Spleen (tissue), 11 donors: ENCODE measurements at regions not wholly inside any gene's neighbourhood (a gene's known extent, or its start where the extent isn't known, plus 50 kb on each side); places are given as distances from the start of the nearest gene placed in this dataset.
"Not testable (repeated sequence)": the region's sequence is repeated elsewhere in the genome, so short reads cannot be mapped to it uniquely, and the experiment has no call there.

Experiments
- DNase-seq: peaks from one replicate; pipeline ENCODE4 v3.0.0-alpha.2; 2020
- H3K27ac ChIP-seq, 8 donors: fragments of 200-600 bp; sonication (generic) in 7 of 8; 1 replicate in 4 of 8; 2 replicates in 4 of 8; pipeline versions ENCODE4 v1.5.0 to v1.8.0; 2016 to 2021; ENCODE audit warnings: inconsistent platforms in 4 of 8, mild to moderate bottlenecking in 4 of 8, moderate library complexity in 1 of 8
- H3K27me3 ChIP-seq, 7 donors: fragments of 200-600 bp; sonication (generic) in 6 of 7; replicated peaks in 1 of 7; 1 replicate in 4 of 7; 2 replicates in 3 of 7; pipeline versions ENCODE4 v1.5.0 to v1.8.0; 2016 to 2021; ENCODE audit warnings: inconsistent platforms in 3 of 7, mild to moderate bottlenecking in 1 of 7
- H3K36me3 ChIP-seq, 6 donors: fragments of 200-600 bp; sonication (generic) in 5 of 6; 1 replicate in 4 of 6; 2 replicates in 2 of 6; pipeline versions ENCODE4 v1.5.0 to v1.8.0; 2016 to 2021; ENCODE audit warnings: inconsistent platforms in 2 of 6
- H3K4me1 ChIP-seq, 6 donors: fragments of 200-600 bp; sonication (generic) in 5 of 6; 1 replicate in 3 of 6; 2 replicates in 3 of 6; pipeline versions ENCODE4 v1.5.0 to v1.8.0; 2016 to 2021; ENCODE audit warnings: inconsistent platforms in 3 of 6
- H3K4me3 ChIP-seq, 8 donors: fragments of 200-600 bp; sonication (generic) in 7 of 8; 1 replicate in 4 of 8; 2 replicates in 4 of 8; pipeline versions ENCODE4 v1.5.0 to v1.8.0; 2016 to 2021; ENCODE audit warnings: inconsistent platforms in 4 of 8, mild to moderate bottlenecking in 4 of 8, moderate library complexity in 2 of 8
- H3K9me3 ChIP-seq, 8 donors: fragments of 200-600 bp; sonication (generic) in 7 of 8; 1 replicate in 4 of 8; 2 replicates in 4 of 8; pipeline versions ENCODE4 v1.5.0 to v1.8.0; 2016 to 2021; ENCODE audit warnings: inconsistent platforms in 4 of 8
- CTCF ChIP-seq, 11 experiments: fragments of 200-600 bp in 7 of 11; fragments of 450-650 bp in 4 of 11; sonication (generic) in 4 of 11; IDR thresholded peaks in 8 of 11; conservative IDR thresholded peaks in 3 of 11; 1 replicate in 7 of 11; 2 replicates in 4 of 11; pipeline versions ENCODE4 v1.4.0 to v1.8.0; 2016 to 2021; ENCODE audit warnings: antibody characterized with exemption in 11 of 11, inconsistent platforms in 4 of 11, mild to moderate bottlenecking in 1 of 11
- POLR2A ChIP-seq, 3 donors: fragments of 450-650 bp; IDR thresholded peaks; one replicate each; pipeline ENCODE4 v1.5.1; 2017; ENCODE audit warnings: antibody characterized with exemption in 3 of 3, mild to moderate bottlenecking in 1 of 3
- POLR2AphosphoS5 ChIP-seq, 3 donors: sonication (generic); formaldehyde crosslinking; IDR thresholded peaks; one replicate each; pipeline ENCODE4 v1.5.1; 2017; ENCODE audit warnings: antibody characterized with exemption in 3 of 3
- WGBS, 5 donors: extraction: QIAGEN DNeasy Blood & Tissue Kit in 3 of 5; methylation state at CpG; one replicate each; pipeline versions ENCODE4 v1.1.5 to v1.1.7; 2013 to 2018; 5-methylcytosine and 5-hydroxymethylcytosine counted together
- intact Hi-C: fragments of 100-400 bp; cut with DNase I; formaldehyde crosslinking; loops from one replicate; pipeline ENCODE4 v1.15.0; 2023; ENCODE audit warnings: low total_unique reads
- donor health status: healthy with polysubstance abuse.
- donor health status: DM: no; HTN: no; CAD: no; lungs with moderate emphysema.
- donor health status: DM: no; HTN: no; CAD: no.
- donor health status: Bipolar disorder and iron deficiency.
- donor health status: healthy.
- donor health status: DM: no; HTN: no; CAD: no.
- donor health status: DM: yes; HTN: yes; CAD: no.

GRCh38 chrX:47723083-47723482 lies 64.1 kb upstream of the UXT start:
- WGBS, 5 donors: 69 to 90% (median 80%) methylated on average over 5 of the region's 5 CpGs
- intact Hi-C loops: no loop called here

DNA sequence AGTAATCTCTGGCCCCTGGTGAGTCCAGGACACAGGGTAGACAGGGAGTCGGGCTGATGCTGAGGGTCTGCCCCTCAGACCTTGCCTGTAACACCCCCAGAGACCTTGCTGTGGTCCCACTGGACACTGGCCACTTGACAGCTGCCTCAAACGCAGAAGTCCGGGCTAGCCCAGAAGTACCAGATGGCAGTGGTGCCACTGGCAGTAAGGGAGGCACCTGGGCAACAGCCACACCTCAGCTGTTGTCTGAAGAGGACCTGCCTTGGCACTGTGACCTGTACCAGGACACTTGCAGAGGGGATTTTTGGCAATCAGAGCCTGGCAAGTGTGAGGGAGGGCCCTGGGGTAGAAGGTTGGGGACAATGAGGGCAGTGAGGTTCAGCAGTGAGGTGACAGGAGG lies 63.3 kb upstream of the UXT start:
- Histone ChIP-seq H3K4me3 (no peak overlapping the region), H3K4me1 (no peaks in the 10 kb centered on the region), H3K27ac (no peak overlapping the region), H3K9me3 (peaks cover 0 to 13% (median 0%) of the 10 kb centered on the region in 8 donors), H3K27me3 (peaks cover 0 to 5% (median 0%) of the 10 kb centered on the region in 7 donors), H3K36me3 (no peaks in the 10 kb centered on the region)
- intact Hi-C loops: no loop called here
- no peak for TF ChIP-seq POLR2A (IDR thresholded peaks at IDR 0.05)
- no peak for TF ChIP-seq CTCF (IDR thresholded peaks at IDR 0.05 in 8 of 11, conservative IDR thresholded peaks at IDR 0.05 in 3 of 11)
- no peak for TF ChIP-seq POLR2AphosphoS5 (IDR thresholded peaks at IDR 0.05)
- DNase-seq: peak; percentile 61
- WGBS, 5 donors: 67 to 90% (median 80%) methylated on average over 3 of the region's 3 CpGs; no CpG with 5 or more reads in 1 of the 5 donors

More at GRCh38 chrX:47723083-47723482, 64.1 kb upstream of the UXT start:
- H3K4me1 ChIP-seq: no peaks in the 10 kb centered on the region
- no peaks in the 10 kb centered on the region for H3K36me3 ChIP-seq
- H3K27ac ChIP-seq: no peak overlapping the region
- H3K4me3 ChIP-seq: no peak overlapping the region
- DNase-seq: no peak
- TF ChIP-seq POLR2AphosphoS5 (IDR thresholded peaks at IDR 0.05) (no peak), CTCF (IDR thresholded peaks at IDR 0.05 in 8 of 11, conservative IDR thresholded peaks at IDR 0.05 in 3 of 11) (no peak), POLR2A (IDR thresholded peaks at IDR 0.05) (no peak)
- H3K27me3 ChIP-seq: peaks cover 0 to 5% (median 0%) of the 10 kb centered on the region in 7 donors
- H3K9me3 ChIP-seq: peaks cover 0 to 13% (median 0%) of the 10 kb centered on the region in 8 donors

DNA sequence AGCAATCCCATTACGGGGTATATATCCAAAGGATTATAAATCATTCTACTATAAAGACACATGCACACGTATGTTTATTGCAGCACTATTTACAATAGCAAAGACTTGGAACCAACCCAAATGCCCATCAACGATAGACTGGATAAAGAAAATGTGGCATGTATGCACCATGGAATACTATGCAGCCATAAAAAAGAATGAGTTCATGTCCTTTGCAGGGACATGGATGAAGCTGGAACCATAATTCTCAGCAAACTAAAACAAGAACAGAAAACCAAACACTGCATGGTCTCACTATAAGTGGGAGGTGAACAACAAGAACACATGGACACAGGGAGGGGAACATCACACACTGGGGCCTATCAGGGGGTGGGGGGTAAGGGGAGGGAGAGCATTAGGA lies 56.1 kb upstream of the UXT start:
- WGBS, 5 donors: 80 to 96% (median 93%) methylated on average over 3 of the region's 3 CpGs
- H3K9me3 ChIP-seq, H3K4me1 ChIP-seq, H3K27me3 ChIP-seq, intact Hi-C loops, H3K36me3 ChIP-seq, DNase-seq, H3K27ac ChIP-seq, H3K4me3 ChIP-seq: not testable (repeated sequence)

- H3K9me3 ChIP-seq, intact Hi-C loops, H3K36me3 ChIP-seq, H3K27me3 ChIP-seq, H3K4me1 ChIP-seq, H3K4me3 ChIP-seq: not testable (repeated sequence)
- peak; percentile 52 for DNase-seq
- WGBS, 5 donors: 17 to 48% (median 33%) methylated on average over 4 of the region's 4 CpGs
- H3K27ac ChIP-seq: peak overlapping the region in 1 of 8 donors; percentile 59
Observed at GRCh38 chrX:47712675-47713074, 53.7 kb upstream of the UXT start.

DNA sequence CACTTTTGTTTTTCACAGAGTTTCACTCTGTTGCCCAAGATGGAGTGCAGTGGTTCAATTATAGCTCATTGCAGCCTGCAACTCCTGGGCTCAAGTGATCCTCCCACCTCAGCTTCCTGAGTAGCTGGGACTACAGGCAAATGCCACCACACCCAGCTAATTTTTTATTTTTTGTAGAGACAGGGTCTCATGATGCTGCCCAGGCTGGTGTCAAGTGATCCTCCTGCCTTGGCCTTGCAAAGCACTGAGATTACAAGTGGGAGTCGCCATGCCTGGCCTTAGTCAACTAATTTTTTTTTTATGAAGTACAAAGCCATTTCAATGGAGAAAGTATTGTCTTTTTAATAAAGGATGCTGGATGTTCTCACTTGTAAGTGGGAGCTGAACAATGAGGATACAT lies 51.3 kb upstream of the UXT start:
- no peak overlapping the region for H3K4me3 ChIP-seq
- H3K4me1 ChIP-seq: no peaks in the 10 kb centered on the region
- no peaks in the 10 kb centered on the region for H3K9me3 ChIP-seq
- H3K27me3 ChIP-seq: no peaks in the 10 kb centered on the region
- H3K27ac ChIP-seq: no peak overlapping the region
- TF ChIP-seq CTCF (IDR thresholded peaks at IDR 0.05 in 8 of 11, conservative IDR thresholded peaks at IDR 0.05 in 3 of 11) (no peak), POLR2A (IDR thresholded peaks at IDR 0.05) (no peak), POLR2AphosphoS5 (IDR thresholded peaks at IDR 0.05) (no peak)
- intact Hi-C loops: no loop called here
- no peak for DNase-seq
- WGBS, 5 donors: 44 to 81% (median 71%) methylated on average over 1 of the region's 1 CpG
- no peaks in the 10 kb centered on the region for H3K36me3 ChIP-seq
